ENCODE measurements at regions not wholly inside any gene's neighbourhood (a gene's known extent, or its start where the extent isn't known, plus 50 kb on each side); places are given as distances from the start of the nearest gene placed in this dataset.
"Not testable (repeated sequence)": the region's sequence is repeated elsewhere in the genome, so short reads cannot be mapped to it uniquely, and the experiment has no call there.

DNA sequence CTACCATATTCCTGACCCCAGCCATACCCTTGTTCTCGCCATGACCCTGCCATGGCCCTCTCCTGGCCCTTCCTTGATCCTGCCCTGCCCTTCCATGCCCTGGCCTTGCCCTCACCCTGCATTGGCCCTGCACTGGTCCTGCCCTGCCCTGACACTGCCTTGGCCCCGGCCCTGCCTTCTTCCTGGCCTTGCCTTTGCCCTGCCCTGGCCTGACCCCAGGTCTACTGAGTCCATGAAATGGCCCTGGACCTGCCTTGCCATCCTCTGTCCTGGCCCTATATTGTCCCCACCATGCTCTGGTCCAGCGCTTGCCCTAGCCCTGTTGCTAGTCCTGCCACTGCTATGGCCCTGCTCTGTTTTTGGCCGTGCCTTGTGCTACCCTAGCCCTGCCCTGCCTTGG is 536.1 kb downstream of the FOXD4L6 start:
- DNase-seq (ENCODE audit: low read depth); H3K4me3 ChIP-seq (ENCODE audit: low read depth, low read length): not testable (repeated sequence)

DNA sequence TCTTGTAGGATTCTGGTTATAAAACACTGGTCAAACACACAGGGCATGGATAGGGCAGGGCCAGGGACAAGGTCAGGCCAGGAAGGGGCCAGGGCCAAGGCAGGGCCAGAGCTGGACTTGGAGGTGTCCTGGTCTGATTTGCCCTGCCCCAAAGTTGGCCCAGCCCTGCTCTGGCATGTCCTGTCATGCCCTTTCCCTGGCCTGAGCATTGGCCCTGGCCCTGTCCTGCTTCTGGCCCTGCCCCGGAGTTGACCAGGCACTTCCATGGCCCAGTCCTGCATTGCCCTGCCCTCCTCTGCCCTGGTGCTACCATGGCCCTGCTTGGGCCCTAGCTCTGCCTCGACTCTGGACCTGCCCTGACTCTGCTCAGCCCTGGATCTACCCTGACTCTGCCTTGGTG is 536.6 kb downstream of the FOXD4L6 start:
- not testable (repeated sequence) for DNase-seq (ENCODE audit: low read depth); H3K4me3 ChIP-seq (ENCODE audit: low read depth, low read length)

DNA sequence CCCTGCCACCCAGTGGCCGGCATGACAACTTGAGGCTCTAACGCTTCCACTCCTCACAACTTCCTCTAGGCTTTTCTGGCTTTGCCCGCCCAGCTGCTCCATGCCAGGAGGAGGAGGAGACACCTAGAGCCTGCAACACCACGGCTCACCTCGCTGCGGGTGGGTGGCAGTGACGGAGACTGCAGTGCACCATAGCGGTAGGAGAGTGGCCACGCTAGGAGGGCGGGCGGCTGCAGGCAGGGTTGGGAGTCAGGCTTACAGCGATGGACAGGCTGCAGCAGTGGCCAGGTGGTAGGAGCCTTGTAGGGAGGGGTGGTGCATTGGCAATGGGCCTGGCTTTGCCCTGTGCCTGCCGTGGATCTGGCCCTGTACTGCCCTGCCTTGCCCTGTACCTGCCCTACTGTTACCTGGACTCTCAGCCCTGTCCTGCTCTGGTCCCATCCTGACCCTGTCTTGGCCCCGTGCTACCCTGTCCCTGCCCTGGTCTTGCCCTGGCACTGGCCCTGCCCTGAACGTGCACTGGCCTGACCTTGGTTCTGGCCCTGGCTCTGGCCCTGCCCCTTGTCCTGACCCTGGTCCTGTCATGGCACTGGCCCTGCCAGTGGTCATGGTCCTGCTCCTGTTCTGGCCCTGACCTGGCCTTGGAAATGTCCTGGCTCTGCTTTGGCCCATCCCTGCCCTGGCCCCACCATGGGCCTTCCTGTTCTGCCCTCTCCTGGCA is 540.8 kb downstream of the FOXD4L6 start:
- H3K4me3 ChIP-seq (ENCODE audit: low read depth, low read length); DNase-seq (ENCODE audit: low read depth): not testable (repeated sequence)

DNA sequence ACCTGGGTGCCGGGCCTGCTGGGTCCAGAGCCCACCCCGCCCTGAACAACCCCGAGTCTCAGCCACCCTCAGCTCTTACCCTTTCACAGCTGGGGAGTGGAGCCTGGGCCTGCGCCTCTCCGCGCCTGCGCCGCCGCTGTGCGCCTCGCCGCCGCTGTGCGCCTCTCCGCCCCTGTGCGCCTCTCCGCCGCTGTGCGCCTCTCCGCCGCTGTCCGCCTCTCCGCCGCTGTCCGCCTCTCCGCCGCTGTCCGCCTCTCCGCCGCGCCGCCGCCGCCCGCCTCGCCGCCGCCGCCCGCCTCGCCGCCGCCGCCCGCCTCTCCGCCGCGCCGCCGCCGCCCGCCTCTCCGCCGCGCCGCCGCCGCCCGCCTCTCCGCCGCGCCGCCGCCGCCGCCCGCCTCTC is 544.4 kb downstream of the FOXD4L6 start:
- H3K4me3 ChIP-seq (ENCODE audit: low read depth, low read length): peak overlapping the region; percentile 30
- DNase-seq (ENCODE audit: low read depth): not testable (repeated sequence)

DNA sequence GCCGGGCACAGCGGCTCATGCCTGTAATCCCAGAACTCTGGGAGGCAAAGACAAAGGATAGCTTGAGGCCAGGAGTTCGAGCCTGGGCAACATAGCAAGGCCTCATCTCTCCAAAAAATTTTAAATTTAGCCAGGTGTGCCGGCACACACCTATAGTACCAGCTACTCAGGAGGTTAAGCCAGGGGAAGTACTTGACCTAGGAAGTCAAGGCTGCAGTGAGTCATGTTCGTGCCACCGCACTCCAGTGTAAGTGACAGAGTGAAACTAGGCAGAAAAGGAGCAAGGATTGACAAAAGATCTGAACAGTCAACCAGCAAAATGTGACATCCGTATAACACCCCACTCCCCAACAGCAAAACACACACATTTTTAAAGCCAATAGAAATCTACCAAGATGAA is 545.3 kb downstream of the FOXD4L6 start:
- not testable (repeated sequence) for DNase-seq (ENCODE audit: low read depth); H3K4me3 ChIP-seq (ENCODE audit: low read depth, low read length)

DNA sequence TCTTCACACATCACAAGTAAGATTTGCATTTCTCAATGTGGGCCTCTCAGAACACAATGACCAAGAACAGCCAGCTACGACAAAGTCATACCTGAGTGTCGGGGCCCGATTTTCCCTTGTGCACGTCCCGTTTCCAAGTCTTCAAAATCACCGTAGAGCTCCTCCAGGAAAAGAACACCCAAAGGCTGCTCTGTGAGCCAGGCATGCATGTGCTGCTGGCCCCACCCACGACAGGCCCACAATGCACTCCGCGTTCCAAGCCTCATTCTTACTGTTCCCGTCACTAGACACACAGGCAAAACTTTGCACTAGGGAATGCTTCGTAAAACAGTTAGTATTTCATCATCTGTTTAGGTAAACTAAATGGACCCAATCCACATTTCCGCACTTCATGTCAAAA is 549.6 kb downstream of the FOXD4L6 start:
- DNase-seq (ENCODE audit: low read depth); H3K4me3 ChIP-seq (ENCODE audit: low read depth, low read length): not testable (repeated sequence)

All from choroid plexus epithelial cell (primary cell).